Type B pancreatic cell (in vitro differentiated cells): ENCODE measurements at regions not wholly inside any gene's neighbourhood (a gene's known extent, or its start where the extent isn't known, plus 50 kb on each side); places are given as distances from the start of the nearest gene placed in this dataset.

Source experiments
- DNase-seq: peaks from one replicate; pipeline ENCODE4 v3.0.0; 2021; ENCODE audit warnings: mixed read lengths; ENCODE audit not compliant: unreplicated experiment; ENCODE audit errors: extremely low spot score
- H3K27ac Mint-ChIP-seq: 2 replicates; pipeline ENCODE4 v1.8.0; 2021; ENCODE audit warnings: mild to moderate bottlenecking, mixed read lengths
- H3K27me3 Mint-ChIP-seq: 2 replicates; pipeline ENCODE4 v1.8.0; 2021; ENCODE audit warnings: mixed read lengths
- H3K36me3 Mint-ChIP-seq: 2 replicates; pipeline ENCODE4 v1.8.0; 2021; ENCODE audit warnings: mixed read lengths
- H3K4me1 Mint-ChIP-seq: one replicate; pipeline ENCODE4 v1.8.0; 2021; ENCODE audit warnings: mixed read lengths; ENCODE audit not compliant: unreplicated experiment
- H3K4me3 Mint-ChIP-seq: 2 replicates; pipeline ENCODE4 v1.8.0; 2021; ENCODE audit warnings: mild to moderate bottlenecking, mixed read lengths
- H3K9me3 Mint-ChIP-seq: 2 replicates; pipeline ENCODE4 v1.8.0; 2021; ENCODE audit warnings: mixed read lengths
- TF ChIP-seq, protein P1 (sequence below): fragments of 200-600 bp; sonication (generic); conservative IDR thresholded peaks from 2 replicates; pipeline ENCODE4 v1.5.0; 2021; ENCODE audit warnings: antibody characterized with exemption, mild to moderate bottlenecking

DNA sequence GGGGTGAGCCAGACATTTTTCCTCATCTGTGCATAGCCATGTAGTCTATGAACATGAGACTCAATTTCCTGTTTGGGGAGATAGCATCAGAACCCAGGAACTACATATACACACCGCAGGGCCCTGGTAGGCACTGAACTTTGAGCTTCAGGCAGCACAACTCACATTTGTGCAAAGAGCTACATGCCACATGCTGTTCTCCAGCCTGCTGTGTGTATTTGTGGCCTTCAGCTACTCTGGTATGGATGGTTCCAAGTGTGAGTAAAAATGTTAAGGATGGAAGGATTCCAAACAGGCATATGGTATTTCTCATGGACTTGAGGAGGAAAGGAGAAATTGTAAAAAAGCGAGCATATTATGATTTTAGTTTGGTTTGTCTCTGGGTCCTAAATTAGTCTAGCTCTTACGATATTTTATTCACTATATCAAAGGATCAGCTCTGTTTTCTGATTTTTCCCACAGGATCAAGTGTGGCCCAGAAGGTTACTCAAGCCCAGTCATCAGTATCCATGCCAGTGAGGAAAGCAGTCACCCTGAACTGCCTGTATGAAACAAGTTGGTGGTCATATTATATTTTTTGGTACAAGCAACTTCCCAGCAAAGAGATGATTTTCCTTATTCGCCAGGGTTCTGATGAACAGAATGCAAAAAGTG is 422.4 kb upstream of the OR4E1 start:
- no peaks in the 10 kb centered on the region for H3K36me3 Mint-ChIP-seq
- H3K27me3 Mint-ChIP-seq, result peaks cover 15% of the 10 kb centered on the region
- TF ChIP-seq, protein P1, sequence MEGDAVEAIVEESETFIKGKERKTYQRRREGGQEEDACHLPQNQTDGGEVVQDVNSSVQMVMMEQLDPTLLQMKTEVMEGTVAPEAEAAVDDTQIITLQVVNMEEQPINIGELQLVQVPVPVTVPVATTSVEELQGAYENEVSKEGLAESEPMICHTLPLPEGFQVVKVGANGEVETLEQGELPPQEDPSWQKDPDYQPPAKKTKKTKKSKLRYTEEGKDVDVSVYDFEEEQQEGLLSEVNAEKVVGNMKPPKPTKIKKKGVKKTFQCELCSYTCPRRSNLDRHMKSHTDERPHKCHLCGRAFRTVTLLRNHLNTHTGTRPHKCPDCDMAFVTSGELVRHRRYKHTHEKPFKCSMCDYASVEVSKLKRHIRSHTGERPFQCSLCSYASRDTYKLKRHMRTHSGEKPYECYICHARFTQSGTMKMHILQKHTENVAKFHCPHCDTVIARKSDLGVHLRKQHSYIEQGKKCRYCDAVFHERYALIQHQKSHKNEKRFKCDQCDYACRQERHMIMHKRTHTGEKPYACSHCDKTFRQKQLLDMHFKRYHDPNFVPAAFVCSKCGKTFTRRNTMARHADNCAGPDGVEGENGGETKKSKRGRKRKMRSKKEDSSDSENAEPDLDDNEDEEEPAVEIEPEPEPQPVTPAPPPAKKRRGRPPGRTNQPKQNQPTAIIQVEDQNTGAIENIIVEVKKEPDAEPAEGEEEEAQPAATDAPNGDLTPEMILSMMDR, result no peak
- no peak overlapping the region for H3K27ac Mint-ChIP-seq
- H3K9me3 Mint-ChIP-seq, result no peaks in the 10 kb centered on the region
- no peak for DNase-seq
- H3K4me1 Mint-ChIP-seq, result no peaks in the 10 kb centered on the region
- no peak overlapping the region for H3K4me3 Mint-ChIP-seq

DNA sequence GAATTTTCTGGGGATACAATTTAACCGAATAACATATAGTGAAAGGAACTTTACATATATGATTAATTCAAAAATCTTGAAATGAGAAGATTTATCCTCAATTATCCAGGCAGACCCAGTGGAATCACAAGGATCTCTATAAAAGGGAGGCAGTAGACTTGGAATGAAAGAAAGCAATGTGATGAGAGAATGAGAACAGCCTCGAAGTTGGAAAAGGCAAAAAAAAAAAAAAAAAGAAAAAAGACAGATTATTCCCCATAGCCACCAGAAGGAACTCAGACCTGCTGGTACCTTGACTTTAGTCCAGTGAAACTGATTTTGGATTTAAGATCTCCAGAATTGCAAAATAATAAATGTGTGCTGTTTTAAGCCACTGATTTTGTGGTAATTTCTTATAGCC is 416.3 kb upstream of the OR4E1 start:
- H3K4me3 Mint-ChIP-seq, result no peak overlapping the region
- peaks cover 3% of the 10 kb centered on the region for H3K27me3 Mint-ChIP-seq
- H3K9me3 Mint-ChIP-seq, result no peaks in the 10 kb centered on the region
- TF ChIP-seq, protein P1, result no peak
- DNase-seq, result no peak
- no peaks in the 10 kb centered on the region for H3K4me1 Mint-ChIP-seq
- no peak overlapping the region for H3K27ac Mint-ChIP-seq
- no peaks in the 10 kb centered on the region for H3K36me3 Mint-ChIP-seq

DNA sequence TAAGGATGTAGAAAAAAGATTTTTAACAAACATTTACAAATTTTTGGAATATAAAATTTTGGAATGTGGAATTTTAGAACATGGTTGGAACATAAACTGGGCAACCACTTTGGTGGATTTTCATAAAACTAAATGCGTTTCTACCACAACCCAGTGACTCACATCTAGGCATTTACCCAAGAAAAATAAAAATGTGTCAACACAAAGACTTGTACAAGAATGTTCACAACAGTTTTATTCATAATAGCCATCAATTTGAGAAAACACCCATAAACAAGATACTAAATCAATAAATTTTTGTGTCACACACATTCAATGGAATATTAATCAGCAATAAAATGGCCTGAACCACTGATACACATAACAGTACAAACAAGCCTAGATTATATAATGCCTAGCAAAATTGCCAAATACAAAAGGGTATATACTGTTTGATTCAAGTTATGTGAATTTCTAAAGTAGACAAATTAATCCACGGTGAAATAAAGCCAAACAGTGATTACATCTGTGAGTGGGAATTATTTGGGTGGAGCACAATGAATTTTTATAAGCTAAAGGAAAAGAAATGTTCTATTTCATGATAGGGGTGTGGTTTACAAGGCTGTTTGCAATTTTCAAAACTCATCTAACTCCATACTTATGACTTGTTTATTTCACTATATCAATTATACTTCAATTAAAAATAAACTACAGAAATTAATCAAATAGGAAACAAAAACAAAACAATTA is 415.2 kb upstream of the OR4E1 start:
- no peaks in the 10 kb centered on the region for H3K4me1 Mint-ChIP-seq
- H3K27ac Mint-ChIP-seq, result no peak overlapping the region
- H3K27me3 Mint-ChIP-seq, result peaks cover 7% of the 10 kb centered on the region
- no peak for DNase-seq
- TF ChIP-seq, protein P1, result no peak
- no peaks in the 10 kb centered on the region for H3K36me3 Mint-ChIP-seq
- H3K4me3 Mint-ChIP-seq, result no peak overlapping the region
- H3K9me3 Mint-ChIP-seq, result no peaks in the 10 kb centered on the region

DNA sequence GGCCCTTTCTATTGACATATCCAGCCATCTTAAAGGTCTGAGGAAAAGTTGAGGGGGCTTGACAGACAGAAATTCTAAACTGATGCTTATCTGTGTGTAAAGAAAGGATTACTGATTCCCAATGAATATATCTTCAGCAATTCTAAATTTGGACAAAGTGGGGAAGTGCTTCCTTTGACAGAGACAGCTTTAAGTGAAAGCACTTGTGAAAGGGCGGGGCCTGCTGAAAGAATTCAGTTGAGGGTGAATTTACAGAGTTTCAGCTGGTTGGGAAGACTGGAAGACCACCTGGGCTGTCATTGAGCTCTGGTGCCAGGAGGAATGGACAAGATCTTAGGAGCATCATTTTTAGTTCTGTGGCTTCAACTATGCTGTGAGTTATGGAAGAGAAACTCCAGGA is 412.5 kb upstream of the OR4E1 start:
- no peaks in the 10 kb centered on the region for H3K9me3 Mint-ChIP-seq
- peaks cover 15% of the 10 kb centered on the region for H3K27me3 Mint-ChIP-seq
- H3K4me1 Mint-ChIP-seq, result no peaks in the 10 kb centered on the region
- TF ChIP-seq, protein P1, result no peak
- no peaks in the 10 kb centered on the region for H3K36me3 Mint-ChIP-seq
- no peak overlapping the region for H3K4me3 Mint-ChIP-seq
- no peak overlapping the region for H3K27ac Mint-ChIP-seq
- no peak for DNase-seq

DNA sequence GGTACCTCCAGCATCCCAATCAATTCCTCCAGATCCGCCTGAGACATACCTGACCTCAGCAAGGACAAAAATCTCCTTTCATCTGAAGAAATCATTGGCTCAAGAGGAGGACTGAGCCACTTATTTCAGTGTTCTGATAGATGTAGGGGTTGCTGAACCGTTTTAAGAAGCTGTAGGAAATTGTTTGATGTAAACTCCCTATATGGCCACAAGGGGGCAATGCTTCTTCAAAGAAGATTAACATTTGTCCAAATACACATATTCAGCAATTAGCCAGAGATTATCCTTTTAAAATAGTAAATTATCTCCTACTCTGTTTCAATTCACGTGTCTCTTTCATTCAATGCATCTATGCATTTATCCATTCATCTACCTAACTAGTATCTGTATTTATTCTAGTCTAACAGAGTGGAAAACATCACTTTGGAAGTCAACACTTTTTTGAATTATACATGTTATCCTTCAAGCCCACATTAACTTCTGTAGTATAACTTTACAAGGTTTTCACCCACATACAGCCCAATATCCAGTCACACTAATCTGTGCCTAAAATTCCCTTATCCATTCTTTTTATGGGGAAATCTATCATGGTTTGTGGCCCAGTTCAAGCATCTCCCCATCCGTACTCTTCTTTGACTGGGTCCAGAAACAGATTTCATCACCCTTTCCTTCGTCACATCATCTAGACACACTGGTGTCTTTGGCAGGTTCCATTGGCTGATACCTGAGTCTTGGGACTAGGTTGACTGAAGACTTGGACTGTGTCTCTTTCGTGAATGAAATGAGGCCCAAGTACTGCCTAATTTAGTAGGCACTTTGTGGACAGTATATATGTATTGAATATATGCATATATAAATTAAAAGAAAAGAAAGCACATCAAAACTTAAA is 411.0 kb upstream of the OR4E1 start:
- Mint-ChIP-seq H3K9me3 (no peaks in the 10 kb centered on the region), H3K4me1 (no peaks in the 10 kb centered on the region), H3K4me3 (no peak overlapping the region), H3K36me3 (no peaks in the 10 kb centered on the region), H3K27ac (no peak overlapping the region), H3K27me3 (peaks cover 12% of the 10 kb centered on the region)
- no peak for DNase-seq
- TF ChIP-seq, protein P1, result peak; percentile 87
